LNCaP clone FGC (cell line): ENCODE measurements at regions not wholly inside any gene's neighbourhood (a gene's known extent, or its start where the extent isn't known, plus 50 kb on each side); places are given as distances from the start of the nearest gene placed in this dataset.
"Not testable (repeated sequence)": the region's sequence is repeated elsewhere in the genome, so short reads cannot be mapped to it uniquely, and the experiment has no call there.

Experiments used
- DNase-seq: peaks from one replicate; pipeline ENCODE4 v3.0.0-alpha.2; 2011; ENCODE audit warnings: low read depth
- H3K4me3 ChIP-seq: 2 replicates; pipeline ENCODE4 v1.5.1; 2011; ENCODE audit warnings: mild to moderate bottlenecking, low read depth, low read length, control low read depth
- TF ChIP-seq, protein P1 (sequence below): IDR thresholded peaks from 2 replicates; pipeline ENCODE4 v1.5.1; 2012; ENCODE audit warnings: mild to moderate bottlenecking; ENCODE audit not compliant: control insufficient read depth, insufficient read depth; ENCODE audit errors: extremely low read depth

DNA sequence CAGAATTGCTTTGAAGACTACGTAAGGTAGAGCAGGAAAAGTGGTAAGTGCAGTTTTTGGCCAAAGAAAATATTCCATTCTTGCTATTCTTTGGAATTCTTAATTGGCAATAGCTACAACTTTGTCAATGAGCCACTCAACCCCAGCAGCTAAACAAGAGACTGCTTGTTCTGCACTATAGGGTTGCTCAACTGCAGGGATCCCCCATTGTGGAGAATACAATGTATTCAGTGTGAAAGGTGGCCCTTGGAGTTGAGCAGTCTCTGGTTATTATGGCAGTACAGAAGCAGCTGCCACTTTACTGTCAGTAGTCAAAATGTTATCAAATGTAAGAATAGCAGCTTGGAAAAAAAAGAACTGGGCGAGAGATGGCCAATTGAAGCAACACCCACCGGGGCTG is 808.7 kb downstream of the CENPC start:
- DNase-seq = no peak
- TF ChIP-seq, protein P1, sequence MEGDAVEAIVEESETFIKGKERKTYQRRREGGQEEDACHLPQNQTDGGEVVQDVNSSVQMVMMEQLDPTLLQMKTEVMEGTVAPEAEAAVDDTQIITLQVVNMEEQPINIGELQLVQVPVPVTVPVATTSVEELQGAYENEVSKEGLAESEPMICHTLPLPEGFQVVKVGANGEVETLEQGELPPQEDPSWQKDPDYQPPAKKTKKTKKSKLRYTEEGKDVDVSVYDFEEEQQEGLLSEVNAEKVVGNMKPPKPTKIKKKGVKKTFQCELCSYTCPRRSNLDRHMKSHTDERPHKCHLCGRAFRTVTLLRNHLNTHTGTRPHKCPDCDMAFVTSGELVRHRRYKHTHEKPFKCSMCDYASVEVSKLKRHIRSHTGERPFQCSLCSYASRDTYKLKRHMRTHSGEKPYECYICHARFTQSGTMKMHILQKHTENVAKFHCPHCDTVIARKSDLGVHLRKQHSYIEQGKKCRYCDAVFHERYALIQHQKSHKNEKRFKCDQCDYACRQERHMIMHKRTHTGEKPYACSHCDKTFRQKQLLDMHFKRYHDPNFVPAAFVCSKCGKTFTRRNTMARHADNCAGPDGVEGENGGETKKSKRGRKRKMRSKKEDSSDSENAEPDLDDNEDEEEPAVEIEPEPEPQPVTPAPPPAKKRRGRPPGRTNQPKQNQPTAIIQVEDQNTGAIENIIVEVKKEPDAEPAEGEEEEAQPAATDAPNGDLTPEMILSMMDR = no peak
- H3K4me3 ChIP-seq = no peak overlapping the region

DNA sequence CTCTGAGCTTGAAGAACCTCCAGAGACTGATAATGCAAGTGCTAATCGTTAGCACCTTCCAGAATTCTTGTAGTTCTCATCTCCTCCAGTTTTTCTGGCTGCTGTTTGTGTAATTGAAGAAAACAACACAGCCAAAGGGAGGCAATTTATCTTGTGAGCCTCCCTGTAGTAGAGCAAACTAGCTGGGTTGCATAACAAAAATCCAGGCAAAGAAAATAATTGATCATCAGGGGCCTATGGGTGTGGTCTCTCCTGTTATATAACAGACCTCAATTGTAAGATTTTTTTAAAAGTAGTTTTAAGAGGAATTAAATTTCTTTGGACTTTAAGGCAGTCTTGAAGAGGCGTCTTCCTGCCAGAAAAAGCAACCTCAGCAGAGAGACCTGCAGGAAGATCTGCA is 817.0 kb downstream of the CENPC start:
- TF ChIP-seq, protein P1 = no peak
- DNase-seq = no peak
- H3K4me3 ChIP-seq = no peak overlapping the region

DNA sequence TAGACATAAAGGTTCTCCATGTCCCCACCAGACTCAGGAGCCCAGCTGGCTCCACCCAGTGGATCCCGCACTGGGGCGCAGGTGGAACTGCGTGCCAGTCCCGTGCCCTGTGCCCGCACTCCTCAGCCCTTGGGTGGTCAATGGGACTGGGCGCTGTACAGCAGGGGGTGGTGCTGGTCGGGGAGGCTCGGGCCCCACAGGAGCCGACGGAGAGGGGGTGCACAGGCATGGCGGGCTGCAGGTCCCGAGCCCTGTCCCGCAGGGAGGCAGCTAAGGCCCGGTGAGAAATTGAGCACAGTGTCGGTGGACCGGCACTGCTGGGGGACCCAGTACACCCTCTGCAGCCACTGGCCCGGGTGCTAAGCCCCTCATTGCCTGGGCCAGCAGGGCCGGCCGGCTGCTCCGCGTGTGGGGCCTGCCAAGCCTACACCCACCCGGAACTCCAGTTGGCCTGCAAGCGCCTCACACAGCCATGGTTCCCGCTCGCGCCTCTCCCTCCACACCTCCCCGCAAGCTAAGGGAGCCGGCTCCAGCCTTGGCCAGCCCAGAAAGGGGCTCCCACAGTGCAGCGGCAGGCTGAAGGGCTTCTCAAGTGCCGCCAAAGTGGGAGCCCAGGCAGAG is 832.9 kb downstream of the CENPC start:
- not testable (repeated sequence) for H3K4me3 ChIP-seq, DNase-seq

DNA sequence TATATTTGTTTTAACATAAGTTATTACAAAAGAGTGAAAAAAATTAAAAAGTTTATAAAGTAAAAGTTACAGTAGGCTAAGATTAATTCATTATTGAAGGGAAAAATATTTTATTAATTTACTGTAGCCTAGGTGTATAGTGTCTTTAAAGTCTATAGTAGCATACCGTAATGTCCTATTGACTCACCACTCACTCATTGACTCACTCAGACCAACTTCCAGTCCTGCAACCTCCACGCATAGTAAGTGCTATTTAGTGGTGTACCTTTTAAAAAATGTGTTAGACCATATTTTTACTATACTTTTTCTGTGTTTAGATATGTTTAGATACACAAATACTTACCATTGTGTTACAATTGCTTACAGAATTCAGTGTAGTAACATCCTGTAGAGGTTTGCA is 841.1 kb downstream of the CENPC start:
- no peak overlapping the region for H3K4me3 ChIP-seq
- no peak for DNase-seq
- TF ChIP-seq, protein P1 = no peak

DNA sequence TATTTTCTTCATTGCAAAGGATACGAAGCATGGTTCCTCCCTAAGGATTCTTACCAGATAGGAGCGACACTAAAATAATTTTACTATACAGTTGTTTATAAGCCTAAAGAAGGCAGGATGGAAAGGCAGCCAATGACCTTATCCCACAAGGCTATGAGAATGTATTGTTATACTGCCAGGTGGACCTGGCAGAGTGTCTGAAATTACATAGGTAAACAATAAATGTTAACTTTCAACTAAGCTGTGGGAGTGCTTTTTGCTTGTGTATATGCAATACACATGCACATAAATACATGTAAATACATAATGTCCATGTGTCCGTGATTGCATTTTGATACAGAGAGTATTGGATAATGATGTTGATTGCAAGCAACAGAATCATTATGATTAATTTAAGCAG is 850.6 kb downstream of the CENPC start:
- no peak overlapping the region for H3K4me3 ChIP-seq
- TF ChIP-seq, protein P1 = no peak
- DNase-seq = peak; percentile 90

DNA sequence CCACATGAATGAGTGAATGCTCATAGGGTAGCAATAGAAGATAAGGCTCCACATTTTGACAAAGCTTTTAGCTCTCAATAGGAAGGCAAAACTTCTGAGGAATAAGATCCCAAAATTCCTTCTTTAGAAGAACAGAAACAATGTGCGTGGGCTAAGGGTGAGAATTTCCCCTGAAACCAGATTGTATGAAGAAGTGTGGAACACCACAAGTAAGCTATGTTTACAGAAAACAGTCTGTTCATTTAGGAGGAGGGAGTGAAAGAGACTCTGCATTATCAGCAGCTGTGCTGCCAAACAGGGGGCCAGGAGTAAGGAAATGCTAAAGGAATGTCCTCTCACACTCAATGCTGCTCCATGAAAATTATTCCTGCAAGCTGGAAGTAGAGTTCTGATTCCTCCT is 851.6 kb downstream of the CENPC start:
- TF ChIP-seq, protein P1 = no peak
- no peak overlapping the region for H3K4me3 ChIP-seq
- no peak for DNase-seq

DNA sequence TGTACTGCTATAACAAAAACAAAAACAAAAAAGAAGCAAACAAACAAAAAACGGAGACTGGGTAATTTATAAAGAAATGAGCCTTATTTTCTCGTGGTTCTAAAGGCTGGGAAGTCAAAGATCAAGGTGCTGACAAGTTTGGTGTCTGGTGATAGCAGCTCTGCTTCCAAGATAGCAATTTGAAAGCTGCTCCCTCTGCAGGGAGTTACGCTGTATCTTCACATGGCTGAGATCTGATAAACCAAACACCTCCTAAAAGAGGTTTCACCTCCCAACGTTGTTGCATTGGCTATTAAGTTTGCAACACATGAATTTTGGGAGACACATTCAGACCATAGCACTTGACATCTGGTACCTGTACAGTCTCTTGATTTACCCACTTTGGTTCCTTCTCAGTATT is 854.2 kb downstream of the CENPC start:
- no peak overlapping the region for H3K4me3 ChIP-seq
- TF ChIP-seq, protein P1 = 0 out of 2 replicates have a peak, but pooled peaks have one; percentile 18
- DNase-seq = no peak
